ENCODE measurements at regions not wholly inside any gene's neighbourhood (a gene's known extent, or its start where the extent isn't known, plus 50 kb on each side); places are given as distances from the start of the nearest gene placed in this dataset.

DNA sequence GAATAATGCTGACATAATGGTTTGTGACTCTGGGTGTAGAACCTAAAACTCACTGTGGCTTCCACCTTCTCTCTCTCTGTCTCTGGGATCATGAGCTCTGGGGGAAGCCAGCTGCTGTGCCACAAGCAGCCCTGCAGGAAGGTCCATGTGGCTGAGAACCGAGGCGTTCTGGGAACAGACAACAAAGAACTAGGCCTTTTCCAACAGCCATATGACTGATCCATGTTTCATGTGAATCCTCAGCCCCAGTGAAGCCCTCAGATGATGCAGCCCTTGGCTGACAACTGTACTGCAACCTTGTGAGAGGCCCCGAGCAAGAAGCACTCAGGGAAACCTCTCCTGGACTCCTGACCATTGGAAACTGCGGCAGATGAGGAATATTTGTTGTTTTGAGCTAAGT lies 56.6 kb downstream of the HLA-G start:
- no peak for DNase-seq

- no peak for DNase-seq
Observed at GRCh38 chr6:29886701-29887100, 55.6 kb upstream of the HLA-A start.

GRCh38 chr6:29887330-29887818 lies 55.0 kb upstream of the HLA-A start:
- peak; percentile 38 for DNase-seq

- peak; percentile 79 for DNase-seq
Observed at GRCh38 chr6:29887819-29888776, 54.2 kb upstream of the HLA-A start.

Measured in activated CD8-positive, alpha-beta memory T cell treated with anti-CD3 and anti-CD28 coated beads, Interleukin-2, amount 50 U/mL, for 4 hours (primary cell).